BLaER1 treated with 17β-estradiol and CSF1 and Interleukin-3, amounts not matched to agents 10 nM and 100 nM (cell line): ENCODE measurements at regions not wholly inside any gene's neighbourhood (a gene's known extent, or its start where the extent isn't known, plus 50 kb on each side); places are given as distances from the start of the nearest gene placed in this dataset.
"Not testable (repeated sequence)": the region's sequence is repeated elsewhere in the genome, so short reads cannot be mapped to it uniquely, and the experiment has no call there.

ENCODE experiments used
- H3K27ac ChIP-seq, 11 experiments: shearing (Covaris generic); formaldehyde crosslinking; 2 replicates each; pipeline ENCODE4 v1.8.1; 2022
- H3K27me3 ChIP-seq, 11 experiments: shearing (Covaris generic); formaldehyde crosslinking; 2 replicates each; pipeline ENCODE4 v1.8.1; 2022
- H3K36me3 ChIP-seq, 11 experiments: shearing (Covaris generic); formaldehyde crosslinking; 2 replicates each; pipeline ENCODE4 v1.8.1; 2022
- H3K4me1 ChIP-seq, 10 experiments: shearing (Covaris generic); formaldehyde crosslinking; 2 replicates each; pipeline ENCODE4 v1.8.1; 2022
- H3K4me2 ChIP-seq, 11 experiments: shearing (Covaris generic); formaldehyde crosslinking; 2 replicates each; pipeline ENCODE4 v1.8.1; 2022
- H3K4me3 ChIP-seq, 10 experiments: shearing (Covaris generic); formaldehyde crosslinking; 2 replicates each; pipeline ENCODE4 v1.8.1; 2022
- H3K9ac ChIP-seq, 11 experiments: shearing (Covaris generic); formaldehyde crosslinking; 2 replicates each; pipeline ENCODE4 v1.8.1; 2022
- H3K9me3 ChIP-seq, 11 experiments: shearing (Covaris generic); formaldehyde crosslinking; replicated peaks in 1 of 11; 2 replicates each; pipeline ENCODE4 v1.8.1; 2022
- H4K20me1 ChIP-seq, 11 experiments: shearing (Covaris generic); formaldehyde crosslinking; 2 replicates each; pipeline ENCODE4 v1.8.1; 2022
- Cebpa-rat ChIP-seq, 11 experiments: shearing (Covaris generic); IDR thresholded peaks; 2 replicates each; pipeline ENCODE4 v1.8.1; 2022

GRCh38 chr9:136605988-136606660 is 56.6 kb upstream of the EGFL7 start:
- H3K9ac ChIP-seq, result peak overlapping the region in 7 of 11 experiments; percentile 8 to 53 (median 36); a peak in 7 of 22 replicates
- no peak for TF ChIP-seq Cebpa-rat (IDR thresholded peaks at IDR 0.05)
- no peaks in the 10 kb centered on the region for H3K36me3 ChIP-seq
- H3K4me3 ChIP-seq, result no peak overlapping the region
- peaks cover 58 to 91% (median 86%) of the 10 kb centered on the region in 10 experiments for H3K4me1 ChIP-seq
- H3K27ac ChIP-seq, result 0 out of 22 replicates have a peak overlapping the region, but pooled peaks of 1 of the 11 experiments have one; percentile 25
- peaks cover 0 to 15% (median 0%) of the 10 kb centered on the region in 11 experiments; a peak in 4 of 22 replicates for H4K20me1 ChIP-seq
- H3K9me3 ChIP-seq, result no peaks in the 10 kb centered on the region
- H3K4me2 ChIP-seq, result peak overlapping the region; percentile 26 to 69 (median 46); a peak in 17 of 22 replicates
- peaks cover 0 to 20% (median 0%) of the 10 kb centered on the region in 11 experiments; a peak in 7 of 22 replicates for H3K27me3 ChIP-seq

- Histone ChIP-seq H3K4me1 (peaks cover 60 to 95% (median 90%) of the 10 kb centered on the region in 10 experiments), H3K36me3 (no peaks in the 10 kb centered on the region), H3K9me3 (no peaks in the 10 kb centered on the region), H3K4me3 (no peak overlapping the region), H3K27ac (no peak overlapping the region), H3K27me3 (peaks cover 0 to 32% (median 0%) of the 10 kb centered on the region in 11 experiments; a peak in 9 of 22 replicates), H3K4me2 (peak overlapping the region; percentile 70 to 99 (median 89); a peak in 20 of 22 replicates), H4K20me1 (peaks cover 0 to 15% (median 0%) of the 10 kb centered on the region in 11 experiments; a peak in 4 of 22 replicates), H3K9ac (0 out of 22 replicates have a peak overlapping the region, but pooled peaks of 1 of the 11 experiments have one; percentile 10)
- TF ChIP-seq Cebpa-rat (IDR thresholded peaks at IDR 0.05), result no peak
These were observed 57.7 kb upstream of the EGFL7 start for GRCh38 chr9:136604823-136605525.

DNA sequence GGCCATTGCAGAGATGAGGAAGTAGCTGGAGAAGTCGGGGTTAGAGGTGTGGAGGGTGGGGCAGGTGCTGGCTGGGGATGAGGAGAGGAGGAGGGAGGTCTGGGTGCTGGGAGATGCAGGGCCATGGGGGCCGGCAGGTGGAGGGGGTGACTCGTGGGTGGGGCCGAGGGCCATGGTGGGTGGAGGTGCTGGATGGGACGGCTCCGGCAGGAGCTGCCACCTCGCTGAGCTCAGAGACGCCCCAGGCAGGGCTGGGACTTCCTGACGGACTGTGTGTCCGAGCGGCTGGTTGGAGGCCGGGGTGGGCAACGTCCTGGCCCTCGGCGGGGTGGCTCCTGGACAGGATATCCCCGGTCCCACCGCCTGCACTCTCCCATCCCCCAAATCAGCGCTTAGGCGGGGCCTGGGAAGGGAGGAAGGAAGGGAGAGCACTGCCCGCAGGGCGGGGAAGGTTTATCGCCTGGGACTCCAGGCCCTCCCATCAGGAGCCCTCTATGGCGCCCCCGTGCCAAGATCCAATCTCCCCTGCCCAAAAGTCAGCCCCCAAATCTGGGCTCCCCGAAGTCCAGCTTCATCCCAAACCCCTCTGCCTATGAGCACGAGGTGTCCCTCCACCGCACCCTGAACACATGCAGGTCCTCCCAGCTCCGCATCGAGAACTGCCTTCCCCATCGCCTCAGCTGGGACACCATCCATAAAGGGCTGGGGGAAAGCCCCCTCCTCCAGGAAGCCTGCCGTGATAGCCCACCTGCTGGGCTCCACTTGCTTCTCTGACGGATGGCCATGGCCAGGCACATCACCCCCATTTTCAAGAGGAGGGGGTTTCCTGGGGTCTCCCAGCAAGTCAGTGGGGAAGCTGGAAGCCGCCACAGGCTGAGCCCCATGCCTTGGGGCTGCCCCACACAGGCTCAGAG is 58.3 kb upstream of the NOTCH1 start:
- Histone ChIP-seq H3K4me2 (peak overlapping the region; percentile 70 to 99 (median 89)), H3K36me3 (no peaks in the 10 kb centered on the region), H3K4me1 (peaks cover 68 to 95% (median 90%) of the 10 kb centered on the region in 10 experiments), H3K27ac (no peak overlapping the region), H3K4me3 (0 out of 20 replicates have a peak overlapping the region, but pooled peaks of 1 of the 10 experiments have one; percentile 7), H3K27me3 (peaks cover 0 to 38% (median 0%) of the 10 kb centered on the region in 11 experiments; a peak in 9 of 22 replicates), H4K20me1 (peaks cover 0 to 15% (median 0%) of the 10 kb centered on the region in 11 experiments; a peak in 4 of 22 replicates), H3K9me3 (no peaks in the 10 kb centered on the region), H3K9ac (peak overlapping the region in 4 of 11 experiments; percentile 22 to 34 (median 30); a peak in 3 of 22 replicates)
- no peak for TF ChIP-seq Cebpa-rat (IDR thresholded peaks at IDR 0.05)

GRCh38 chr9:136603216-136603615 is 57.4 kb upstream of the NOTCH1 start:
- H3K27ac ChIP-seq, result peak overlapping the region in 1 of 11 experiments; percentile 12; a peak in 1 of 22 replicates

GRCh38 chr9:136602193-136602885 is 56.5 kb upstream of the NOTCH1 start:
- peak overlapping the region in 1 of 11 experiments; percentile 0; a peak in 3 of 22 replicates for H3K9ac ChIP-seq
- H3K27ac ChIP-seq, result peak overlapping the region in 2 of 11 experiments; percentile 12 to 14; a peak in 3 of 22 replicates
- H3K27me3 ChIP-seq, result peaks cover 0 to 43% (median 0%) of the 10 kb centered on the region in 11 experiments; a peak in 9 of 22 replicates
- H3K4me3 ChIP-seq, result no peak overlapping the region
- H3K4me2 ChIP-seq, result peak overlapping the region; percentile 76 to 99 (median 89)
- H4K20me1 ChIP-seq, result peaks cover 0 to 15% (median 0%) of the 10 kb centered on the region in 11 experiments; a peak in 4 of 22 replicates
- no peak for TF ChIP-seq Cebpa-rat (IDR thresholded peaks at IDR 0.05)
- peaks cover 67 to 99% (median 94%) of the 10 kb centered on the region in 10 experiments for H3K4me1 ChIP-seq
- no peaks in the 10 kb centered on the region for H3K9me3 ChIP-seq
- H3K36me3 ChIP-seq, result no peaks in the 10 kb centered on the region

More at GRCh38 chr9:136603216-136603615, 57.4 kb upstream of the NOTCH1 start:
- H3K9ac ChIP-seq, result no peak overlapping the region; a peak in 1 of 22 replicates
- H3K4me3 ChIP-seq, result no peak overlapping the region
- H3K4me1 ChIP-seq, result peaks cover 70 to 95% (median 91%) of the 10 kb centered on the region in 10 experiments
- H3K36me3 ChIP-seq, result no peaks in the 10 kb centered on the region
- H3K4me2 ChIP-seq, result peak overlapping the region; percentile 76 to 99 (median 89); a peak in 21 of 22 replicates
- no peak for TF ChIP-seq Cebpa-rat (IDR thresholded peaks at IDR 0.05)
- H3K27me3 ChIP-seq, result peaks cover 0 to 43% (median 0%) of the 10 kb centered on the region in 11 experiments; a peak in 9 of 22 replicates
- H3K9me3 ChIP-seq, result no peaks in the 10 kb centered on the region
- H4K20me1 ChIP-seq, result peaks cover 0 to 15% (median 0%) of the 10 kb centered on the region in 11 experiments; a peak in 4 of 22 replicates

DNA sequence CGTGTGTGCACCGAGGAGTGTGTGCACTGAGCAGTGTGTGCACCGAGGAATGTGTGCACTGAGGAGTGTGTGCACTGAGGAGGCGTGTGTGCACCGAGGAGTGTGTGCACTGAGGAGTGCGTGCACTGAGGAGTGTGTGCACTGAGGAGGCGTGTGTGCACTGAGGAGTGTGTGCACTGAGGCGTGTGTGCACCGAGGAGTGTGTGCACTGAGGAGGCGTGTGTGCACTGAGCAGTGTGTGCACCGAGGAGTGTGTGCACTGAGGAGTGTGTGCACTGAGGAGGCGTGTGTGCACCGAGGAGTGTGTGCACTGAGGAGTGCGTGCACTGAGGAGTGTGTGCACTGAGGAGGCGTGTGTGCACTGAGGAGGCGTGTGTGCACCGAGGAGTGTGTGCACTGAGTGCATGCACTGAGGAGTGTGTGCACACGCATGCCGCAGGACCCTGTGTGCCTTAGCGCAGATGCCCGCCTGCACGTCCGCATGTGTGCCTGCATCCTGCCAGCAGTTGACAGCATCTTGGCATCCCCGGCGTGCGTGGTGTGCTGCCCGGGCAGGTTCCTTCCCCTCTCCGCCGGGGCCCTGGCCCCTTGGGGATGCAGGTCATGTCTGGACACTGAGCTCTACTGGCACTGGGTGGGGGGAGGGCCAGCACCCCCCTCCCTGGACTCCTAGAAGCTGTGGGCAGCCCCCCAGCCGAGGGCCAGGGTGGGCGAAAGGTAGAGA is 55.6 kb upstream of the NOTCH1 start:
- H3K27ac ChIP-seq, result peak overlapping the region in 9 of 11 experiments; percentile 37 to 79 (median 67); a peak in 16 of 22 replicates
- peaks cover 58 to 99% (median 94%) of the 10 kb centered on the region in 10 experiments for H3K4me1 ChIP-seq
- H3K4me3 ChIP-seq, H3K9me3 ChIP-seq, H3K36me3 ChIP-seq, H4K20me1 ChIP-seq: not testable (repeated sequence)
- peaks cover 0 to 43% (median 0%) of the 10 kb centered on the region in 11 experiments; a peak in 9 of 22 replicates for H3K27me3 ChIP-seq
- peak overlapping the region in 7 of 11 experiments; percentile 35 to 75 (median 61); a peak in 10 of 22 replicates for H3K9ac ChIP-seq
- peak overlapping the region; percentile 76 to 99 (median 89) for H3K4me2 ChIP-seq
